Stimulated activated CD4-positive, alpha-beta T cell treated with anti-CD3 and anti-CD28 coated beads, Interleukin-12 subunit alpha, Interleukin-12 subunit beta, amount 100 ng/mL, for 24 hours (primary cell): ENCODE measurements at regions not wholly inside any gene's neighbourhood (a gene's known extent, or its start where the extent isn't known, plus 50 kb on each side); places are given as distances from the start of the nearest gene placed in this dataset.

Experiments used
- DNase-seq, 2 experiments: peaks; one replicate each; pipeline ENCODE4 v3.0.0-alpha.2; 2020; ENCODE audit warnings: low read depth in 2 of 2

GRCh38 chr6:100181309-100181708, 187.3 kb upstream of the MCHR2 start:
- DNase-seq: no peak

- DNase-seq: no peak
Measured at GRCh38 chr6:100179576-100179975, 185.6 kb upstream of the MCHR2 start.

GRCh38 chr6:100177956-100178355, 183.9 kb upstream of the MCHR2 start:
- no peak for DNase-seq

DNA sequence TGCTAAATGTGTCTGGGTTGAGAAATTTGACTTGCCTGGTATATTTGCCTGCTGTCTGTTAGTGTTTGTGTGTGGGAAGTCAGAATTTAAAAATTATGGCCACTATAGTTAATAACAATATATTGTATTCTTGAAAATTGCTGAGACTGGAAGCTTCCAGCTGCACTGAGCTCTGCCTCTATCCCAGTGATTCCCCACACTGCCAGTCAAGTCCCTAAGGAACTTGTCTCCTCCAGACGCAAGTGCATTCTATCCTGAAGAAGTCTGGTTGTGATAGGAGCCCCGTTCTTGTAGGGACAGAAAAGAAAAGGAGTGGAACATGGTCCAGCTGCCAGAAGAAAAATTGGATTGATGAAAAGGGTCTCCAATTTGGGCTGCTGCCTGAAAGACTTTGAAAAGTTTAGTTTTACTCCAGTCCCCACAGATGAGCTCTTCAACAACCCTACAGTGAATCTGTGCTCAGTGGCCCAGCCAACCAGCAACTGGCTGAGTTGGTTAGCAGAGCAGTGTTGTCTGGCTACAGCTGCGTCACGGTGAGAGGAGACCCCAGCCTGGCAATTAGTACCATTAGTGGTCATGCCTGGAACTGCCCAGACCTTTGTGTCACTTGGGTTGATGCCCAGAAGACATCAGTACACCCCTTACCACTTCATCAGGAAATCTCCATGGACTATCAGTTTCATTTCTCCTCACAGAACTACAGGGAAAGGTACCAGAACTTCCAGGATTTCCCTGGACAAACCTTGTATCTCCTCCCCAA, 183.1 kb upstream of the MCHR2 start:
- DNase-seq: no peak

DNA sequence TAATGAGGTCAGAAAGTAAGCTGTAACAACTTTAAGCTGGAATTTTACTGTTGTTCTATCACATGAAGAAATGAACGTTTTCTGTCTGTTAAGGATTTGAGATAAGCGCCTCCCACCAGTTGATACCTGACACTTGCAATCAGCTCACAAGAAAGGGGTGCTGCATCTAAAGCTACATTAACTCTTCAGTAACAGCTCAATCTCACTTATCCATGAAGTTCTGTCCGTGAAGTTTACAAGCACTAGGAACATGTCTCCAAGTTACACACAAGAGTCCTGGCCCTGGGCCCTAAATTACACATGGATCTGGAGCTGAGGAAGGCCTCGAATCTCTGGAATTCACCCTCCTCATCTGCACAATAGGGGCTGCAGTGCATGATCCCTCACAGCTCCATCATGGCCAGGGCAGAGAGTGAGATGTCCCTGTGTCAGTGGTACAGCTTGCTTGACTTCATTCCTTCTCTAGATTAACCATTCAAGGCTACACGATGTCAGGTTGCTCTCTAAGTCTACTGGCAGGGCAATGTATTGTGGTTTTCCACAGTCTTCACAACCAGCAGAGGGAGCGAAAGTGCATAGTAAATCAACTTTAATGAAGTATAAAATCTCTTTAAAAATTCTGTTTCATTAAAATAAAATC, 182.4 kb upstream of the MCHR2 start:
- no peak for DNase-seq

- no peak for DNase-seq
Measured at GRCh38 chr6:100175814-100176310, 181.8 kb upstream of the MCHR2 start.

GRCh38 chr6:100173211-100173610, 179.2 kb upstream of the MCHR2 start:
- DNase-seq: no peak

DNA sequence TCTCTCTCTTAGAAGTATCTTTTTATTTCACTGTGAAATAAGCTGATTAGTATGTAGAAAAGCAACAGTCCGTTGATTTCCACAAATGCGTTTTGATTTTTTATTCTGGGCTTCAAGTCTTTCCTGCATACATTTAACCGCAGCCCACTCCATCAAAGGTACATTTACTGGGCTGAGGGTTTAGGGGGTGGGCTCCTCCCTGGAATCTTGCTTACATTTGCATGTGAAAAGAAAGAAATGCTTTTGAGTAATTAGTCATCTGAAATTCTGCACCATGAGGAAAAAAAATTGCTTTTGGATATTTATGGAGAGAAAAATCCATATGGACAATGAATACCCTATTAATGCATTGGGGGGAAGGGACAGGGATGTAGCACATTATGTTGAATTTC, 178.3 kb upstream of the MCHR2 start:
- DNase-seq: no peak

DNA sequence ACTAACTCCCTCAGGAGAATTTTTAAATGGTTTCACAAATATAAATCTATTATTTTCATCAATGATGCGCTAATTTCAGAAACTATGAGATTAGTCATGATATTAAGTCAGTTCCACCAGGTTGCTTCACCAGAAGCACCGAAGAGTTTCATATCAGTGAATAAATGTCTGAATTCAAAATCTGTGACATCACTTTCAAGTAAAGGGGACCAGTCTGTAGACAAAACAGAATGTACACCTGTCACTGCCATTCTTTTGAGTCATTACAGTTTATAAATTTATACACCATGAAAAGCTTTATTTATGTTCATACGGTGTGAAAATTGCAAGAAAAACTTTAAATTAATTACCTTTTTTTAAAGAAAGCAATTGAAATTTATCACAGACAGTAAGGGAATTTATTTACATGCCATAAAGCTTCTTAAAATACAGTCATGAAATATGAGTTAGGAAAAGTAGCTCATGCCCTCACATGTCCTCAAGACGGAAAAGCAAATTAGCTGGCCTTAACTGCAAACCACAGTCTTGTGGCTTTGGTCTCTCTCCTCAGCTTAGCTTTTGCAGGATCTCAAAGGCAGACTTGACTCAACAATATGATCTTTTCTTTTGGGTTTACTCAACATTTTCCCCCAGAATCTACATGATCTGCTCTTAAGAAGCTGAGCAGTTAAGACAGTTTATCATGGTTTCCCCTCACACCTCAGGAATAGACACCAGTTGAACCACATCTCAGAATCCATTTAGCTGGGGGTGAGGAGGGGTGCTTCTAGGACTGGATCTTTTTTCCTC, 177.7 kb upstream of the MCHR2 start:
- DNase-seq: no peak

DNA sequence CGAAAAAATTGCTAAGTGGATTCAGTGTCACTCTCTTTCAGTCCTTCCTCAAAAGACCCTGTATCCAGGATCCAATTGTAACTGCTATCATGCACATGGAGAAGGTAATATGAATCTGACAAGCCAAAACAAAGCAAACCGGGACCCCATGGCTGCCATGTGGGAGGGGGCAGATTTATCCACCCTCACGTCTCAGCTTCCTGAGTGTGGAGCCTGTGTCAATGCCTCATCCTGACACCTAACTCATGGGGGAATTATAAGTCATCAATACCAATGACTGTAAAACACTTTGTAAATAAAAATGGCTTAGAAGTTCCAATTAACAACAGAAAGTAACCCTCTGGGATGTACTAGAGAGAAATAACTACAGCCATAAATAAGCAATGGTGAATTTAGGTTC, 174.1 kb upstream of the MCHR2 start:
- DNase-seq: no peak

DNA sequence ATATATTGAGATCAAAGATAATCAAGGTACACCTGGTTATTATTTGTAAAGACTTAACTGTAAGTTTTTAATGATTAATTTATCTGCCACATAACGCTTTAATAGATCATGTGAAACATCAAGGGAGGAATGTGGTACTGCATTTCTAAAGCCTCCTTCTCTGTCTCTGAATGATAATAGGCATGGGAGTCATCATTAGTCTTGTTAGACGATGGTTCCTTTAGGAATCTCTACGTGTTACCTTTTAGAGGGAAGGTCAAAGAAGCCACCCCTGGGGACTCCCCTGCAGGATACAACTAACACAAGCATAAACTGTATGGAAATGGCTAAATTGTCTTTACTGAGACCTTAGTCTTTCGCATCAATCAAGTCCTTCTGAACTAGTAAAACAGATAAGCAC, 173.6 kb upstream of the MCHR2 start:
- no peak for DNase-seq

DNA sequence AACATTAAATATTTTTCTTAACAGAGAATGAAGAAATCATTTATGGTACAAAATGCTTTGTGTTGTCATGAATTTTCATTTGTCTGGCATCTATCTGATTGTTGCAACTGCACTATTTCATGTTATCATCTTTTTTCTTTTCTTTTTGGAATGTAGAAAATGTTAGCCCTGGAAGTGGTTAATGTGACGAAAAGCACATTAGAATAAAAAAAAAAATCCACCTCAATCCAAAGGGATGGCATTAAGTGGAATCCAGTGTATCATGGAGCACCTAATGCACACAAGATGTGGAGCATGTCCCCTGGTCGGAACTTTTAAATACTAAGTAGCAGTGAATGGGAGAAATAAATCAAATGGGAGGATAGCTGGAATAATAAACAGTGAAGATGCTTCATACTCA, 172.9 kb upstream of the MCHR2 start:
- DNase-seq: no peak

GRCh38 chr6:100165442-100165841, 171.4 kb upstream of the MCHR2 start:
- no peak for DNase-seq

DNA sequence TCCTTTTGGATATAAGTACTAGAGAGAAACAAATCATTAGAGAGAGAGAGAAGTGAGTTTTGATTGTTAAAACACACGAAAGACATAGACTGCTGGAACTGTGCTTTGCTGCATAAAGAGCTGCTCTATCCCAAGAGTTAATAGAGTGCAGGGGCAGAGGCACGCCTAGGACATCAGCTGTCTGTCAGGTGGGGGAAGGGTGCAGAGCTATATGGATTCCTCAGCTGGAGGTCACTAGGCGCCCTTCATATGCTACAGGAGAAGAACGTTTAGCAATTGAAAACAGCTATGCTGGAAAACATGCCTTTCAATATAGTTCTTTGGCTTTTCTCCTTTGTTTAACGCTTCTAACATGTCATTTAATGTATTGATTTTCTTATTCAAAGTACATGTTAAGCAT, 169.0 kb upstream of the MCHR2 start:
- no peak for DNase-seq

- DNase-seq: no peak
Measured at GRCh38 chr6:100161782-100162365, 167.9 kb upstream of the MCHR2 start.

- no peak for DNase-seq
Measured at GRCh38 chr6:100160930-100161329, 166.9 kb upstream of the MCHR2 start.

DNA sequence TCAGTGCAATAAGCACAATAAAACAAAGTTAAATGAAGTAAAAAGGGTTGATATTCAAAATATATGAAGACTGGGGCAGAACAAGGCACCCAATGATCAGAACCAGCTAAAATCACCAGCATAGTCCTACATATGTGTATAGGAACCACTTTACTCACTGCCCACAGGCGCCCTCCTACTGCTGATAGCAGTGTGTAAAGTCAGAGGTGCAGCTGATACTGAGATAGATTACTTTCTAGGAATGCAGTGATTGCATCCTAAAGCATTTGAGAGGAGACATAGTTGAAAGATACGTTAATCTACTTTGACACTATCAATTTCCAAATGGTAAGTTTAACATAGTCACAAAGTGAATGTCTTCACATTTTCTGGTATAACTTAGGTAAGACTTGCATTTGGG, 161.1 kb upstream of the MCHR2 start:
- DNase-seq: no peak

DNA sequence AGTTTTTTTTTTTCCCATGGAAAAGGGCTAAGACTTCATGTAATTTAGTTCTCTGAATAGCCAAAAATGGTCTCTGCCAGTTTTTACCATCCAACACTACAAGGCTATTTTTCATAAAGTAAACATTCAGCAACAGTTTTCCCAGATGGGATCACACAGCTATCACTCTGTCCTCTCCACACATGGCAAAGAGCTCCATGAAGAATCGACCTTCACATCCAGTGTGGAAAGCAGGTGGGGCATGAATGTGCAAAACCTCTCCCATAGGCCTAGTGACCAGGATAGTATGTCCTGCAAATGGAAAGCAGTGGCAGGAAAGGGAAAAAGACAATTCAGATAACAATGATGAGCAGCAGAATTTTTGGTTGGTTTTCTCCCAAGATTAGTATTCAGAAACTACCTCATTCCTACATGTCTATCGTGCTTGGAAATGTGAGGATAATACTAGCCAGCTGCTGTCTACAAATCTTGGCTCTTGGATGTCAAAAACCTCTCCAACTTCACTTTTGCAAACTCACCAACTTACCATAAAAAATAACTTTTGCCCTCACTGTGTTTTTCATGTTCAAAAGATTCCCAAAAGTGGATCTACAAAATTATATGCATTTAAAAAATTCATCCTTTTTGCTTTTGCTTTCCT, 159.7 kb upstream of the MCHR2 start:
- no peak for DNase-seq

DNA sequence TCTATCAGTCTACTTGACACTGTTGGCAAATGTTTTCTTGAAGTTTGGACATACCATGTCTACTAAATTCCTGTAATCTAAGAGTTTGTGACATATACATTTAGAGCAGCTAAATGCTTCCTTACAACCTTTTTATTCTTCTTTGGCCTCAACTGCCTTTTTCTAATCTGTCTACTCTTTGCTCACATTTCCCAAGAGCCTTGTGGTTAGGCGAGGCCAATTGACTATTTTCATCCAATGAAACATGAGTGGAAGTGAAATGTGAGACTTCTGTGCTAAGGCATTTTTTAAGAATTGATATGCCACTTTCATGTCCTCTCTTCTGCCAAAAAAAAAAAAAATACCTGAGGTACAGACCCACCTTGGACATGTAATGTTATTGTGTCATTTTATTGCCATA, 158.2 kb upstream of the MCHR2 start:
- DNase-seq: no peak

- no peak for DNase-seq
Measured at GRCh38 chr6:100144991-100145390, 151.0 kb upstream of the MCHR2 start.

DNA sequence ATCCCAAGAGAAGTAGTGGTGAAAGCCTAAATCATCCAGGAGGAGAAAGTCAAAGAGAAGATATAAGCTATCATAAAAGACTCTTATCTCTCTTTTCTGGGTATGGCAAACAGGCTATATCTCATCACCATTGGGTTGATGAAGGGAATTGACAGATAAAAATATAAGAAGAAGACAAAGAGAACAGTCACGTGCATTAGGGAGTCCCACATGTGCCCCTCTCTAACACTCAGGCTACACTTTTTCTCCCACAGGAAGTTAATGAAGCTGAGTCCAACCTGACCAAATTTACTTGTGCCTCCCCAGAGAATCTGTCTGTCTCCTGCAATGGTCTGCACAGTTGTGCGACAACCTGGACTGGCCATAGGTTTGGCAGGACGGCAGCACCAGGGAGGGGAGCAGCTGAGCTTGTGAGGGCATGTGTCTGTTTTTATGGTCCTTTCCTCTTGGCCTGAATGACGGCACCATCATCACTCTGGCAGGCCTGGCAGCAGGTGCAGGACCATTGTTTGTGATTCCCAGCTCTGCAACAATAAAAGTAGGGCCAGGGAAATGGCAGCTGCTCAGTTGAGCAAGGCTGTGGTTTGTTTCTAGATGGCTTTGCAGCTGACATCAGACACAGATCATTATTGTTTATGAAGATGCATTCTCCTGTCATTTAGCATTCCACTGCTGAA, 144.5 kb upstream of the MCHR2 start:
- DNase-seq: no peak
